H7 (cell line): ENCODE measurements at regions not wholly inside any gene's neighbourhood (a gene's known extent, or its start where the extent isn't known, plus 50 kb on each side); places are given as distances from the start of the nearest gene placed in this dataset.
"Not testable (repeated sequence)": the region's sequence is repeated elsewhere in the genome, so short reads cannot be mapped to it uniquely, and the experiment has no call there.

Experiments
- DNase-seq: peaks from one replicate; pipeline ENCODE4 v3.0.0; 2012
- H3K27me3 ChIP-seq: 2 replicates; pipeline ENCODE4 v1.6.0; 2011; ENCODE audit warnings: mild to moderate bottlenecking, low read length; ENCODE audit not compliant: control insufficient read depth, insufficient read depth
- H3K36me3 ChIP-seq: replicated peaks from 2 replicates; pipeline ENCODE4 v1.5.1; 2011; ENCODE audit warnings: low read length; ENCODE audit not compliant: control insufficient read depth, insufficient read depth
- H3K4me3 ChIP-seq: 2 replicates; pipeline ENCODE4 v1.5.1; 2011; ENCODE audit warnings: low read depth, mild to moderate bottlenecking, control low read depth, low read length, moderate library complexity; ENCODE audit not compliant: insufficient read depth

GRCh38 chr6:14897831-14898230 lies 348.0 kb upstream of the JARID2 start:
- Histone ChIP-seq H3K4me3 (no peak overlapping the region), H3K36me3 (no peaks in the 10 kb centered on the region; the same call in 1 of the 2 replicates), H3K27me3 (no peaks in the 10 kb centered on the region)
- no peak for DNase-seq

GRCh38 chr6:14899441-14899840 lies 346.4 kb upstream of the JARID2 start:
- not testable (repeated sequence) for H3K4me3 ChIP-seq, H3K36me3 ChIP-seq, DNase-seq, H3K27me3 ChIP-seq

- no peaks in the 10 kb centered on the region for H3K27me3 ChIP-seq
- no peak for DNase-seq
- H3K4me3 ChIP-seq, result no peak overlapping the region
- H3K36me3 ChIP-seq, result no peaks in the 10 kb centered on the region
Measured at GRCh38 chr6:14900919-14901318, 344.9 kb upstream of the JARID2 start.

GRCh38 chr6:14903176-14904038 lies 342.5 kb upstream of the JARID2 start:
- no peaks in the 10 kb centered on the region for H3K27me3 ChIP-seq
- no peaks in the 10 kb centered on the region for H3K36me3 ChIP-seq
- H3K4me3 ChIP-seq, result no peak overlapping the region
- DNase-seq, result no peak

- no peaks in the 10 kb centered on the region for H3K27me3 ChIP-seq
- DNase-seq, result no peak
- no peaks in the 10 kb centered on the region for H3K36me3 ChIP-seq
- no peak overlapping the region for H3K4me3 ChIP-seq
Measured at GRCh38 chr6:14905201-14905600, 340.7 kb upstream of the JARID2 start.

- Histone ChIP-seq H3K27me3 (no peaks in the 10 kb centered on the region), H3K4me3 (no peak overlapping the region), H3K36me3 (no peaks in the 10 kb centered on the region)
- DNase-seq, result no peak
Measured at GRCh38 chr6:14906621-14907020, 339.2 kb upstream of the JARID2 start.

- no peak for DNase-seq
- no peaks in the 10 kb centered on the region for H3K27me3 ChIP-seq
Measured at GRCh38 chr6:14910692-14911547, 334.9 kb upstream of the JARID2 start.

GRCh38 chr6:14912226-14912625 lies 333.6 kb upstream of the JARID2 start:
- Histone ChIP-seq H3K27me3 (no peaks in the 10 kb centered on the region), H3K36me3 (no peaks in the 10 kb centered on the region), H3K4me3 (no peak overlapping the region)

More at GRCh38 chr6:14910692-14911547, 334.9 kb upstream of the JARID2 start:
- Histone ChIP-seq H3K4me3 (no peak overlapping the region), H3K36me3 (no peaks in the 10 kb centered on the region)

GRCh38 chr6:14912706-14913105 lies 333.2 kb upstream of the JARID2 start:
- no peaks in the 10 kb centered on the region for H3K27me3 ChIP-seq
- no peak overlapping the region for H3K4me3 ChIP-seq
- no peaks in the 10 kb centered on the region for H3K36me3 ChIP-seq
- peak; percentile 32 for DNase-seq

More at GRCh38 chr6:14912226-14912625, 333.6 kb upstream of the JARID2 start:
- no peak for DNase-seq

- DNase-seq, result no peak
- Histone ChIP-seq H3K4me3 (no peak overlapping the region), H3K36me3 (no peaks in the 10 kb centered on the region), H3K27me3 (no peaks in the 10 kb centered on the region)
Measured at GRCh38 chr6:14913931-14914330, 331.9 kb upstream of the JARID2 start.

- peak; percentile 37 for DNase-seq
Measured at GRCh38 chr6:14915888-14916832, 329.7 kb upstream of the JARID2 start.

GRCh38 chr6:14917109-14917910 lies 328.6 kb upstream of the JARID2 start:
- DNase-seq, result no peak
- H3K4me3 ChIP-seq, result no peak overlapping the region
- no peaks in the 10 kb centered on the region for H3K27me3 ChIP-seq
- H3K36me3 ChIP-seq, result no peaks in the 10 kb centered on the region

More at GRCh38 chr6:14915888-14916832, 329.7 kb upstream of the JARID2 start:
- Histone ChIP-seq H3K36me3 (no peaks in the 10 kb centered on the region), H3K27me3 (no peaks in the 10 kb centered on the region), H3K4me3 (no peak overlapping the region)

- Histone ChIP-seq H3K4me3 (no peak overlapping the region), H3K36me3 (no peaks in the 10 kb centered on the region), H3K27me3 (no peaks in the 10 kb centered on the region)
- no peak for DNase-seq
Measured at GRCh38 chr6:14918200-14918907, 327.5 kb upstream of the JARID2 start.
